ENCODE measurements at regions not wholly inside any gene's neighbourhood (a gene's known extent, or its start where the extent isn't known, plus 50 kb on each side); places are given as distances from the start of the nearest gene placed in this dataset.

- Histone ChIP-seq H3K36me3 (ENCODE audit: control insufficient read depth, insufficient read depth, low read length) (no peaks in the 10 kb centered on the region), H2BK20ac (ENCODE audit: low read depth, low read length) (no peak overlapping the region), H2BK5ac (ENCODE audit: low read depth, low read length, poor library complexity, severe bottlenecking) (no peak overlapping the region), H3K18ac (ENCODE audit: low read depth, low read length) (no peak overlapping the region), H3K4me2 (ENCODE audit: low read depth, low read length) (no peak overlapping the region), H2AK5ac (ENCODE audit: low read depth, low read length) (no peak overlapping the region), H3K56ac (ENCODE audit: extremely low read depth, insufficient read depth, low read length) (no peak overlapping the region), H4K20me1 (ENCODE audit: insufficient read depth, low read length) (no peaks in the 10 kb centered on the region), H3K9me1 (ENCODE audit: insufficient read depth, low read length) (no peaks in the 10 kb centered on the region), H2AFZ (replicated peaks; ENCODE audit: low read length, poor library complexity) (no peak overlapping the region), H4K91ac (ENCODE audit: insufficient read depth, low read depth, low read length) (no peak overlapping the region), H3K79me1 (ENCODE audit: low read depth in 1 of 2, low read length in 2 of 2) (no peaks in the 10 kb centered on the region), H2BK15ac (ENCODE audit: low read depth, low read length) (no peak overlapping the region), H3K23ac (ENCODE audit: low read depth, low read length) (no peak overlapping the region), H3K4me3 (ENCODE audit: insufficient read depth, low read depth, low read length) (no peak overlapping the region), H3K9ac (ENCODE audit: low read depth, low read length) (no peak overlapping the region), H2AK9ac (replicated peaks; ENCODE audit: low read depth, low read length, poor library complexity) (no peak overlapping the region), H4K8ac (ENCODE audit: low read depth in 2 of 2, low read length in 2 of 2) (no peak overlapping the region), H3K4me1 (ENCODE audit: control insufficient read depth, insufficient read depth, low read length) (no peaks in the 10 kb centered on the region), H3K14ac (replicated peaks; ENCODE audit: low read depth, low read length) (no peak overlapping the region), H4K5ac (ENCODE audit: low read depth, low read length) (no peak overlapping the region), H2BK120ac (ENCODE audit: low read depth, low read length) (no peak overlapping the region), H3K27ac (ENCODE audit: insufficient read depth, low read length) (no peak overlapping the region), H3K27me3 (ENCODE audit: control insufficient read depth, insufficient read depth, low read length) (no peaks in the 10 kb centered on the region), H3K9me3 (ENCODE audit: control insufficient read depth, insufficient read depth, low read length) (no peaks in the 10 kb centered on the region), H3K4ac (ENCODE audit: low read depth, low read length) (no peak overlapping the region)
- in situ Hi-C loops (cut with MboI; ENCODE audit: low sequenced_read_pairs) (no loop called here), intact Hi-C loops (cut with micrococcal nuclease) (no loop called here), dilution Hi-C loops (cut with HindIII; ENCODE audit: low sequenced_read_pairs, unreplicated experiment) (no loop called here)
- ATAC-seq (ENCODE audit: low read depth) (no peak), DNase-seq (no peak)
- WGBS, 2 experiments (ENCODE audit: extremely low coverage in 2 of 2, insufficient read length in 1 of 2) = no CpG with 5 or more reads among the region's 5 CpGs
- ChIA-PET CTCF (no interaction called here), POLR2A (ENCODE audit: unreplicated experiment) (no interaction called here)
- TF ChIP-seq CHD1 (IDR thresholded peaks at IDR 0.05; ENCODE audit: low read depth, low read length) (no peak), USF2 (IDR thresholded peaks at IDR 0.05; ENCODE audit: low read depth, low read length) (no peak), CEBPB (IDR thresholded peaks at IDR 0.05; ENCODE audit: low read depth, low read length) (no peak), RFX5 (IDR thresholded peaks at IDR 0.05; ENCODE audit: low read depth, low read length) (no peak), BHLHE40 (IDR thresholded peaks at IDR 0.05; ENCODE audit: low read depth, low read length) (no peak), MAZ (IDR thresholded peaks at IDR 0.05; ENCODE audit: borderline replicate concordance, low read depth, low read length) (no peak), ELK1 (IDR thresholded peaks at IDR 0.05; ENCODE audit: borderline replicate concordance, low read depth, low read length) (no peak), SMC3 (IDR thresholded peaks at IDR 0.05; ENCODE audit: low read depth, low read length) (no peak), CTCF (conservative IDR thresholded peaks at IDR 0.05; ENCODE audit: low read depth, low read length) (no peak), RCOR1 (IDR thresholded peaks at IDR 0.05; ENCODE audit: insufficient replicate concordance, low read length) (no peak), MAFK (IDR thresholded peaks at IDR 0.05; ENCODE audit: low read depth, low read length) (no peak), MXI1 (IDR thresholded peaks at IDR 0.05; ENCODE audit: borderline replicate concordance, low read depth, low read length) (no peak), NFE2L2 (IDR thresholded peaks at IDR 0.05; ENCODE audit: low read depth, low read length) (no peak), FOS (IDR thresholded peaks at IDR 0.05; ENCODE audit: low read depth, low read length) (no peak), POLR2A (IDR thresholded peaks at IDR 0.05; ENCODE audit: low read depth, low read length) (no peak), RAD21 (IDR thresholded peaks at IDR 0.05; ENCODE audit: low read length) (no peak)
- no TSS peak for BruUV-seq (replicated peaks)
Observed at GRCh38 chr6:126831461-126831860, 287.0 kb upstream of the RSPO3 start.
